ENCODE measurements at regions not wholly inside any gene's neighbourhood (a gene's known extent, or its start where the extent isn't known, plus 50 kb on each side); places are given as distances from the start of the nearest gene placed in this dataset.

GRCh38 chr10:111785921-111786320, 397.6 kb downstream of the GPAM start:
- H3K36me3 ChIP-seq, result no peaks in the 10 kb centered on the region
- TF ChIP-seq CTCF (IDR thresholded peaks at IDR 0.05; ENCODE audit: low read depth, low read length), result no peak
- no peaks in the 10 kb centered on the region for H3K9me3 ChIP-seq (ENCODE audit: low read depth)
- H3K27ac ChIP-seq, result no peak overlapping the region
- no peak overlapping the region for H3K4me3 ChIP-seq
- H3K27me3 ChIP-seq, result no peaks in the 10 kb centered on the region
- no peak for DNase-seq (ENCODE audit: low read depth in 1 of 2, low spot score in 1 of 2)
- no peaks in the 10 kb centered on the region for H3K4me1 ChIP-seq (ENCODE audit: low read depth)

- no peak for TF ChIP-seq CTCF (IDR thresholded peaks at IDR 0.05; ENCODE audit: low read depth, low read length)
- no peaks in the 10 kb centered on the region for H3K27me3 ChIP-seq
- no peaks in the 10 kb centered on the region for H3K9me3 ChIP-seq (ENCODE audit: low read depth)
- no peak overlapping the region for H3K27ac ChIP-seq
- H3K4me3 ChIP-seq, result no peak overlapping the region
- no peak for DNase-seq (ENCODE audit: low read depth in 1 of 2, low spot score in 1 of 2)
- H3K4me1 ChIP-seq (ENCODE audit: low read depth), result no peaks in the 10 kb centered on the region
- no peaks in the 10 kb centered on the region for H3K36me3 ChIP-seq
Observed at GRCh38 chr10:111789821-111790220, 393.7 kb downstream of the GPAM start.

- Histone ChIP-seq H3K36me3 (no peaks in the 10 kb centered on the region), H3K27me3 (no peaks in the 10 kb centered on the region), H3K27ac (no peak overlapping the region), H3K9me3 (ENCODE audit: low read depth) (no peaks in the 10 kb centered on the region), H3K4me3 (no peak overlapping the region), H3K4me1 (ENCODE audit: low read depth) (no peaks in the 10 kb centered on the region)
- no peak for DNase-seq (ENCODE audit: low read depth in 1 of 2, low spot score in 1 of 2)
- TF ChIP-seq CTCF (IDR thresholded peaks at IDR 0.05; ENCODE audit: low read depth, low read length), result no peak
Observed at GRCh38 chr10:111801841-111802240, 381.7 kb downstream of the GPAM start.

- Histone ChIP-seq H3K27me3 (no peaks in the 10 kb centered on the region), H3K27ac (no peak overlapping the region), H3K36me3 (no peaks in the 10 kb centered on the region), H3K4me3 (no peak overlapping the region), H3K9me3 (ENCODE audit: low read depth) (no peaks in the 10 kb centered on the region), H3K4me1 (ENCODE audit: low read depth) (no peaks in the 10 kb centered on the region)
- DNase-seq (ENCODE audit: low read depth in 1 of 2, low spot score in 1 of 2), result no peak
- no peak for TF ChIP-seq CTCF (IDR thresholded peaks at IDR 0.05; ENCODE audit: low read depth, low read length)
Observed at GRCh38 chr10:111804781-111805180, 378.8 kb downstream of the GPAM start.

- no peak for TF ChIP-seq CTCF (IDR thresholded peaks at IDR 0.05; ENCODE audit: low read depth, low read length)
- H3K4me3 ChIP-seq, result no peak overlapping the region
- H3K27me3 ChIP-seq, result no peaks in the 10 kb centered on the region
- no peaks in the 10 kb centered on the region for H3K4me1 ChIP-seq (ENCODE audit: low read depth)
- no peak overlapping the region for H3K27ac ChIP-seq
- H3K36me3 ChIP-seq, result no peaks in the 10 kb centered on the region
- no peaks in the 10 kb centered on the region for H3K9me3 ChIP-seq (ENCODE audit: low read depth)
- no peak for DNase-seq (ENCODE audit: low read depth in 1 of 2, low spot score in 1 of 2)
Observed at GRCh38 chr10:111811517-111811916, 372.0 kb downstream of the GPAM start.

GRCh38 chr10:111820471-111820870, 363.1 kb downstream of the GPAM start:
- Histone ChIP-seq H3K36me3 (no peaks in the 10 kb centered on the region), H3K27me3 (no peaks in the 10 kb centered on the region), H3K9me3 (ENCODE audit: low read depth) (no peaks in the 10 kb centered on the region), H3K4me1 (ENCODE audit: low read depth) (no peaks in the 10 kb centered on the region), H3K27ac (no peak overlapping the region), H3K4me3 (no peak overlapping the region)
- no peak for TF ChIP-seq CTCF (IDR thresholded peaks at IDR 0.05; ENCODE audit: low read depth, low read length)
- no peak for DNase-seq (ENCODE audit: low read depth in 1 of 2, low spot score in 1 of 2)

All from cardiac muscle cell (in vitro differentiated cells and primary cell).